Transverse colon (tissue), 4 donors: ENCODE measurements at regions not wholly inside any gene's neighbourhood (a gene's known extent, or its start where the extent isn't known, plus 50 kb on each side); places are given as distances from the start of the nearest gene placed in this dataset.
"Not testable (repeated sequence)": the region's sequence is repeated elsewhere in the genome, so short reads cannot be mapped to it uniquely, and the experiment has no call there.

ENCODE experiments used
- DNase-seq: peaks from one replicate; pipeline ENCODE4 v3.0.0-alpha.2; 2019
- H3K27ac ChIP-seq, 4 donors: fragments of 200-600 bp; sonication (generic); 2 replicates each; pipeline ENCODE4 v1.5.1; 2016 to 2018; ENCODE audit warnings: inconsistent platforms in 4 of 4
- H3K27me3 ChIP-seq: fragments of 200-600 bp; sonication (generic); 2 replicates; pipeline ENCODE4 v1.5.1; 2017; ENCODE audit warnings: inconsistent platforms
- H3K36me3 ChIP-seq, 4 donors: fragments of 200-600 bp; sonication (generic); 2 replicates each; pipeline ENCODE4 v1.5.1; 2017 to 2019; ENCODE audit warnings: inconsistent platforms in 4 of 4
- H3K4me1 ChIP-seq, 4 donors: fragments of 200-600 bp; sonication (generic); 2 replicates each; pipeline ENCODE4 v1.5.1; 2017 to 2020; ENCODE audit warnings: inconsistent platforms in 4 of 4
- H3K4me3 ChIP-seq, 4 donors: fragments of 200-600 bp; sonication (generic); 1 replicate in 1 of 4; 2 replicates in 3 of 4; pipeline versions ENCODE4 v1.5.1 to v1.6.1; 2017 to 2019; ENCODE audit warnings: inconsistent platforms in 4 of 4
- H3K9me3 ChIP-seq, 2 donors: fragments of 200-600 bp; sonication (generic); 2 replicates each; pipeline ENCODE4 v1.5.1; 2017 to 2019; ENCODE audit warnings: inconsistent platforms in 2 of 2
- EP300 ChIP-seq: sonication (generic); formaldehyde crosslinking; IDR thresholded peaks from one replicate; pipeline ENCODE4 v1.6.1; 2017; ENCODE audit warnings: antibody characterized with exemption, low read depth
- POLR2A ChIP-seq: fragments of 450-650 bp; IDR thresholded peaks from one replicate; pipeline ENCODE4 v1.6.1; 2016; ENCODE audit warnings: antibody characterized with exemption, mild to moderate bottlenecking, moderate library complexity
- POLR2AphosphoS5 ChIP-seq, 3 donors: sonication (generic); formaldehyde crosslinking; IDR thresholded peaks; one replicate each; pipeline ENCODE4 v1.6.1; 2016; ENCODE audit warnings: antibody characterized with exemption in 3 of 3
- WGBS, 2 donors: methylation state at CpG; one replicate each; pipeline ENCODE4 v1.1.5; 2018; ENCODE audit warnings: low coverage in 1 of 2; 5-methylcytosine and 5-hydroxymethylcytosine counted together
- in situ Hi-C, 4 donors: fragments of 200-750 bp; cut with MboI; loops; one replicate each; pipeline versions ENCODE4 v1.15.0 to v1.15.1; 2017; ENCODE audit warnings: low sequenced_read_pairs in 3 of 4, low pct_ligation_motif_present in 1 of 4, low pct_unique_long_range_greater_than_20kb in 1 of 4
- intact Hi-C: fragments of 100-400 bp; cut with DNase I; formaldehyde crosslinking; loops from one replicate; pipeline ENCODE4 v1.15.1; 2023; ENCODE audit warnings: low total_unique reads
- TF ChIP-seq, protein P1 (sequence below), 5 experiments: fragments of 200-600 bp in 3 of 5; fragments of 450-650 bp in 2 of 5; sonication (generic) in 3 of 5; IDR thresholded peaks; 1 replicate in 2 of 5; 2 replicates in 3 of 5; pipeline ENCODE4 v1.5.1; 2016 to 2017; ENCODE audit warnings: antibody characterized with exemption in 5 of 5, inconsistent platforms in 3 of 5, mild to moderate bottlenecking in 2 of 5, moderate library complexity in 1 of 5

DNA sequence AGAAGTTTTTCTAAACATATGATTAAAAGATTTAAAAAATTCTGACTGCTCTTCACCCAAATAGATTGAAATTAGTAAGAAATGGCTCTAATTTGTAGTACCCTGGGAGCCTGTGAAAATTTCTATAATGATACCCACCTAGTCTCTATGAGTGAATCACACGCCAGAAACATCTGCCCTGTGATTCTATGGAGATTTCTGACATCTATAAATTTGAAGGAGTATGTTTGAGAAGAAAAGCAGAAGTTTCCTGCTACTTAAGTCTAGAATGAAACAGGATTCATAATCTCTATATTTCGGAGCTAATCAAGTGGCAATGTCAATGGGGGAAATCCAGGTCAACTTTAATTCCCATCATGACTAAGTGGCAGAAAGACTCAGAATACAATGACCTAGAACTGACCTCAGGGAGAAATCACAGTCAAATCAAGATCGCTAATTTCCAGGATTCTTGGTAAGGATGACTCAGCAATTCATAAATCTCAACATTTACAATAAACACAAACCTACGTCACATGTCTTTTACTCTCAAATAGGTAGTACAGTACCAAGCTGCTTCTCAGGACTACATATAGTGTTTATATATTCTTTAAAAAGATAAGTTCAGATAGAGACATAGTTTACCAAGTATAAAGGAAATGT, 186.2 kb upstream of the TNFAIP3 start:
- H3K4me3 ChIP-seq = no peak overlapping the region
- in situ Hi-C loops = loop anchor here in 1 of 4 donors (25.0 kb wide), 1 partner anchor 431 kb away; the partner anchor contains the start of gene PERP
- H3K9me3 ChIP-seq = no peaks in the 10 kb centered on the region
- no peaks in the 10 kb centered on the region for H3K36me3 ChIP-seq
- 65 to 76% methylated on average over 4 of the region's 4 CpGs for WGBS, 2 donors
- H3K27me3 ChIP-seq = no peaks in the 10 kb centered on the region
- intact Hi-C loops = no loop called here
- peaks cover 0 to 4% (median 0%) of the 10 kb centered on the region in 4 donors for H3K4me1 ChIP-seq
- no peak overlapping the region for H3K27ac ChIP-seq
- TF ChIP-seq POLR2A (no peak), EP300 (no peak), POLR2AphosphoS5 (IDR thresholded peaks at IDR 0.05) (no peak)
- TF ChIP-seq, protein P1, sequence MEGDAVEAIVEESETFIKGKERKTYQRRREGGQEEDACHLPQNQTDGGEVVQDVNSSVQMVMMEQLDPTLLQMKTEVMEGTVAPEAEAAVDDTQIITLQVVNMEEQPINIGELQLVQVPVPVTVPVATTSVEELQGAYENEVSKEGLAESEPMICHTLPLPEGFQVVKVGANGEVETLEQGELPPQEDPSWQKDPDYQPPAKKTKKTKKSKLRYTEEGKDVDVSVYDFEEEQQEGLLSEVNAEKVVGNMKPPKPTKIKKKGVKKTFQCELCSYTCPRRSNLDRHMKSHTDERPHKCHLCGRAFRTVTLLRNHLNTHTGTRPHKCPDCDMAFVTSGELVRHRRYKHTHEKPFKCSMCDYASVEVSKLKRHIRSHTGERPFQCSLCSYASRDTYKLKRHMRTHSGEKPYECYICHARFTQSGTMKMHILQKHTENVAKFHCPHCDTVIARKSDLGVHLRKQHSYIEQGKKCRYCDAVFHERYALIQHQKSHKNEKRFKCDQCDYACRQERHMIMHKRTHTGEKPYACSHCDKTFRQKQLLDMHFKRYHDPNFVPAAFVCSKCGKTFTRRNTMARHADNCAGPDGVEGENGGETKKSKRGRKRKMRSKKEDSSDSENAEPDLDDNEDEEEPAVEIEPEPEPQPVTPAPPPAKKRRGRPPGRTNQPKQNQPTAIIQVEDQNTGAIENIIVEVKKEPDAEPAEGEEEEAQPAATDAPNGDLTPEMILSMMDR (IDR thresholded peaks at IDR 0.05) = no peak
- DNase-seq = no peak

DNA sequence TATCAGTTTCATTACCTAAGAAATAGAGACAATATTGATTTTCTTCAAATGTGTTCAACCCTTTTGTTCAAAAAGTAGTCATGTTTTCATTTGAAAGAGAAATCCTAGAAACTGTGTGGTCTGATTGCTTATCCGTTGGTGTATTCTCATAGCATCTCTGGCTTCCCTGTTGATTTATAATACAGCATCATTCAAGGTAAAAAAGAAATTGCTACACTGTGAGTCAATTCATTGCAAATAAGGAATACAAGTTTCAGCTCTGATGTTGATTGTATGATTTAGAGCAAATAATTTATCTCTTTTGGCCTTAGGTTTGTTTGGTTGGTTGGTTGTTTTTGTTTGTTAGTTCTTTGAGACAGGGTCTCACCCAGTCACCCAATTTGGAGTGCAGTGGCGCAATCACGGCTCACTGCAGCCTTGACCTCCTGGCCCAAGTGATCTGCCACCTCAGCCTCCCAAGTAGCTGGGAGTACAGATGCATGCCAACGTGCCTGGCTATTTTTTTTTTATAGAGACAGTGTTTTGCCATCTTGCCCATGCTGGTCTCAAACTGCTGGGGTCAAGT, 185.5 kb upstream of the TNFAIP3 start:
- H3K9me3 ChIP-seq = no peaks in the 10 kb centered on the region
- DNase-seq = no peak
- no peaks in the 10 kb centered on the region for H3K27me3 ChIP-seq
- H3K4me1 ChIP-seq = peaks cover 0 to 4% (median 0%) of the 10 kb centered on the region in 4 donors
- intact Hi-C loops (no loop called here), in situ Hi-C loops (loop anchor here in 1 of 4 donors (25.0 kb wide), 1 partner anchor 431 kb away; the partner anchor contains the start of gene PERP)
- no peak overlapping the region for H3K27ac ChIP-seq
- 81 to 89% methylated on average over 4 of the region's 4 CpGs for WGBS, 2 donors
- H3K36me3 ChIP-seq = no peaks in the 10 kb centered on the region
- TF ChIP-seq, protein P1 (IDR thresholded peaks at IDR 0.05) = no peak
- TF ChIP-seq EP300 (no peak), POLR2A (no peak), POLR2AphosphoS5 (IDR thresholded peaks at IDR 0.05) (no peak)
- H3K4me3 ChIP-seq = no peak overlapping the region

DNA sequence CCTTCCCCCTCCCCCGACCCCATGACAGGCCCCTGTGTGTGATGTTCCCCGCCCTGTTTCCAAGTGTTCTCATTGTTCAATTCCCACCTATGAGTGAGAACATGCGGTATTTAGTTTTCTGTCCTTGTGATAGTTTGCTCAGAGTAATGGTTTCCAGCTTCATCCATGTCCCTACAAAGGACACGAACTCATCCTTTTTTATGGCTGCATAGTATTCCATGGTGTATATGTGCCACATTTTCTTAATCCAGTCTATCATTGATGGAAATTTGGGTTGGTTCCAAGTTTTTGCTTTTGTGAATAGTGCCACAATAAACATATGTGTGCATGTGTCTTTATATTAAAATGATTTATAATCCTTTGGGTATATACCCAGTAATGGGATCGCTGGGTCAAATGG, 184.4 kb upstream of the TNFAIP3 start:
- H3K36me3 ChIP-seq, H3K27me3 ChIP-seq, intact Hi-C loops, H3K4me1 ChIP-seq, DNase-seq, H3K27ac ChIP-seq, H3K9me3 ChIP-seq, H3K4me3 ChIP-seq: not testable (repeated sequence)
- in situ Hi-C loops = loop anchor here in 1 of 4 donors (25.0 kb wide), 1 partner anchor 430 kb away; the partner anchor contains the start of gene PERP
- 92 to 100% methylated on average over 1 to 5 of the region's 5 CpGs for WGBS, 2 donors

DNA sequence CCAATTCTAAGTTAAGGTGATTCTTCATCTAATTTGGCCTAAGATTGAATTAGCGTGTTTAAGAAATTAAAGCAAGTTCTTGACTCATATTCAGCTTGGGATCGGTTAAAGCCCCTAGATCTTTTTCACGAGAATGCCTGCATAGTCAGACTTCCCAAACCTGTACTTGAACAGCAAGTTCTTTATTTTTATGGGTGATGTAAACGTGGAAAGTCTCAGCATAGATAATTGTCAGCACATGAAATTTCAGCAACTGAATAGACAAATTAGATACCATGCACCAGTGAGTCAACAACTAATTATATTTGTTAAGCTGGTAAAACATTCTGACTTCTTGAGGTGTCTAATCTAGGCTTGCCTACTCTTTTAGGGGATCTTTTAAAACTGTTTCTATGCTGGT, 183.1 kb upstream of the TNFAIP3 start:
- Histone ChIP-seq H3K4me3 (no peak overlapping the region), H3K27ac (no peak overlapping the region), H3K9me3 (no peaks in the 10 kb centered on the region), H3K36me3 (no peaks in the 10 kb centered on the region), H3K4me1 (peaks cover 0 to 4% (median 0%) of the 10 kb centered on the region in 4 donors), H3K27me3 (no peaks in the 10 kb centered on the region)
- 56 to 77% methylated on average over 3 to 4 of the region's 4 CpGs for WGBS, 2 donors
- in situ Hi-C loops = loop anchor here in 1 of 4 donors (25.0 kb wide), 1 partner anchor 428 kb away; the partner anchor contains the start of gene PERP
- no peak for TF ChIP-seq POLR2AphosphoS5 (IDR thresholded peaks at IDR 0.05)
- TF ChIP-seq EP300 = no peak
- no peak for TF ChIP-seq POLR2A
- TF ChIP-seq, protein P1 (IDR thresholded peaks at IDR 0.05) = no peak
- intact Hi-C loops = no loop called here
- DNase-seq = no peak
